Naive B cell (primary cell): ENCODE measurements at regions not wholly inside any gene's neighbourhood (a gene's known extent, or its start where the extent isn't known, plus 50 kb on each side); places are given as distances from the start of the nearest gene placed in this dataset.
A peak's percentile ranks its signal among the peaks of the same experiment; 100 is the strongest.

Source experiments
- ATAC-seq, 2 donors: fragments of 150-1000 bp; cut with Tn5 transposase; 2 replicates each; pipeline ENCODE4 v1.10.0; 2021; ENCODE audit warnings: low read depth in 2 of 2, mild to moderate bottlenecking in 2 of 2, moderate library complexity in 2 of 2
- DNase-seq: peaks from one replicate; pipeline ENCODE4 v3.0.0; 2022
- H3K27ac Mint-ChIP-seq, 6 donors: one replicate each; pipeline ENCODE4 v1.8.0; 2020 to 2022; ENCODE audit warnings: mild to moderate bottlenecking in 6 of 6, mixed read lengths in 6 of 6, moderate library complexity in 5 of 6, inconsistent platforms in 2 of 6
- H3K27me3 Mint-ChIP-seq, 3 donors: one replicate each; pipeline ENCODE4 v1.8.0; 2021 to 2022; ENCODE audit warnings: mixed read lengths in 3 of 3, mild to moderate bottlenecking in 1 of 3
- H3K36me3 Mint-ChIP-seq, 2 donors: one replicate each; pipeline ENCODE4 v1.8.0; 2020 to 2022; ENCODE audit warnings: mixed read lengths in 2 of 2, inconsistent platforms in 1 of 2, mild to moderate bottlenecking in 1 of 2
- H3K4me1 Mint-ChIP-seq, 3 donors: one replicate each; pipeline ENCODE4 v1.8.0; 2020 to 2022; ENCODE audit warnings: mixed read lengths in 3 of 3, inconsistent platforms in 1 of 3, mild to moderate bottlenecking in 1 of 3, moderate library complexity in 1 of 3
- H3K4me3 Mint-ChIP-seq, 8 donors: one replicate each; pipeline ENCODE4 v1.8.0; 2020 to 2022; ENCODE audit warnings: mild to moderate bottlenecking in 8 of 8, mixed read lengths in 8 of 8, moderate library complexity in 8 of 8, inconsistent platforms in 2 of 8
- H3K9me3 Mint-ChIP-seq, 7 donors: one replicate each; pipeline ENCODE4 v1.8.0; 2020 to 2022; ENCODE audit warnings: mixed read lengths in 7 of 7, mild to moderate bottlenecking in 5 of 7, inconsistent platforms in 2 of 7, moderate library complexity in 1 of 7

DNA sequence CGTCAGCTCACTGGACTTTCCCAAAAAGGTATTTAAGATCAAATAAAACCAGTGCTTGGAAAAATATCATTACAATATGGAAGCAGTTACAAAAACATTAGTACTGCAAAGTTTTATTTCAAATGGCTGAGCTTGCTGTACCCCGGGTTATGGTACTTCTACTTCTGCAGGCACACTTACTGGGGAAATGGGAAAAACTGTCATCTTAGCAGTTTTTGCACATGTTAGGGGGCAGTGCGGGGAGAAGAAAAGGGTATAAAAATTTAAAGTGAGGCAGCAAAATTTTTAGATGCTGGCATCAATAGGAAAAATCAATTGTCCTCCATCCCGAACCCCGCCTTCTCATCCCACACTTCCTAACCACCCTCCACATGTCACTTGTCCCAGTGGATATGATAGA, 133.4 kb downstream of the ATG4C start:
- no peak for ATAC-seq
- no peak overlapping the region for H3K27ac Mint-ChIP-seq
- peaks cover 0 to 61% (median 20%) of the 10 kb centered on the region in 3 donors for H3K27me3 Mint-ChIP-seq
- no peaks in the 10 kb centered on the region for H3K9me3 Mint-ChIP-seq
- no peak for DNase-seq
- no peak overlapping the region for H3K4me3 Mint-ChIP-seq
- H3K36me3 Mint-ChIP-seq: no peaks in the 10 kb centered on the region
- no peaks in the 10 kb centered on the region for H3K4me1 Mint-ChIP-seq

DNA sequence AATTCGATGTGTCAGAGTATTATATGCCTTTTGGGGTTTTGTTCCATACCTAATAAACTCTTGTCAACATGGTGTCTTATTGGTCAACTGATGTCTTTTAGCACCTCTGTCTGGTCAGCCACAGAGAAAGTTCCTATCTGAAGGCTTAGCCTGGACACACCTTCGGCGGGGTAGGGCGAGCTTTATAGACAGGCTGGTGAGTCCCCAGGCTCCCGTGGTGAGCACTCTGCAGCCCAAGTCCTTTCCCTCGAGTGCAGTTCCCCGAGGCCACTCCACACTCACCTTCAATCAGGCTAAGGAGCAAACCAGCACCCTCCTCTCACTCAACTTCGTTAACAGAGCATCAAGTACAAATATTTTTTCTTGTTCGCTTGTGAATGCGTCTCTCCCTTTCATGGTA, 133.9 kb downstream of the ATG4C start:
- no peak overlapping the region for H3K27ac Mint-ChIP-seq
- no peak for ATAC-seq
- no peaks in the 10 kb centered on the region for H3K4me1 Mint-ChIP-seq
- DNase-seq: no peak
- H3K4me3 Mint-ChIP-seq: no peak overlapping the region
- no peaks in the 10 kb centered on the region for H3K36me3 Mint-ChIP-seq
- H3K27me3 Mint-ChIP-seq: peaks cover 0 to 64% (median 20%) of the 10 kb centered on the region in 3 donors
- peaks cover 0 to 3% (median under 1%) of the 10 kb centered on the region in 7 donors for H3K9me3 Mint-ChIP-seq

- no peak overlapping the region for H3K27ac Mint-ChIP-seq
- H3K4me1 Mint-ChIP-seq: no peaks in the 10 kb centered on the region
- ATAC-seq (no peak), DNase-seq (no peak)
- H3K27me3 Mint-ChIP-seq: peaks cover 0 to 64% (median 17%) of the 10 kb centered on the region in 3 donors
- H3K4me3 Mint-ChIP-seq: no peak overlapping the region
- no peaks in the 10 kb centered on the region for H3K36me3 Mint-ChIP-seq
- peaks cover 0 to 9% (median 5%) of the 10 kb centered on the region in 7 donors for H3K9me3 Mint-ChIP-seq
Observed at GRCh38 chr1:62918700-62919099, 134.8 kb downstream of the ATG4C start.

GRCh38 chr1:62922006-62922405, 138.1 kb downstream of the ATG4C start:
- DNase-seq: no peak
- Mint-ChIP-seq H3K4me1 (no peaks in the 10 kb centered on the region), H3K4me3 (no peak overlapping the region), H3K27ac (peak overlapping the region in 1 of 6 donors; percentile 8), H3K36me3 (no peaks in the 10 kb centered on the region), H3K27me3 (peaks cover 14 to 57% (median 16%) of the 10 kb centered on the region in 3 donors), H3K9me3 (peaks cover 3 to 11% (median 7%) of the 10 kb centered on the region in 7 donors)
- ATAC-seq: no peak

- Mint-ChIP-seq H3K27me3 (peaks cover 17 to 45% (median 19%) of the 10 kb centered on the region in 3 donors), H3K4me3 (no peak overlapping the region), H3K27ac (no peak overlapping the region), H3K36me3 (no peaks in the 10 kb centered on the region), H3K9me3 (peaks cover 3 to 11% (median 7%) of the 10 kb centered on the region in 7 donors), H3K4me1 (no peaks in the 10 kb centered on the region)
- ATAC-seq (no peak), DNase-seq (no peak)
Observed at GRCh38 chr1:62924983-62925790, 141.3 kb downstream of the ATG4C start.

DNA sequence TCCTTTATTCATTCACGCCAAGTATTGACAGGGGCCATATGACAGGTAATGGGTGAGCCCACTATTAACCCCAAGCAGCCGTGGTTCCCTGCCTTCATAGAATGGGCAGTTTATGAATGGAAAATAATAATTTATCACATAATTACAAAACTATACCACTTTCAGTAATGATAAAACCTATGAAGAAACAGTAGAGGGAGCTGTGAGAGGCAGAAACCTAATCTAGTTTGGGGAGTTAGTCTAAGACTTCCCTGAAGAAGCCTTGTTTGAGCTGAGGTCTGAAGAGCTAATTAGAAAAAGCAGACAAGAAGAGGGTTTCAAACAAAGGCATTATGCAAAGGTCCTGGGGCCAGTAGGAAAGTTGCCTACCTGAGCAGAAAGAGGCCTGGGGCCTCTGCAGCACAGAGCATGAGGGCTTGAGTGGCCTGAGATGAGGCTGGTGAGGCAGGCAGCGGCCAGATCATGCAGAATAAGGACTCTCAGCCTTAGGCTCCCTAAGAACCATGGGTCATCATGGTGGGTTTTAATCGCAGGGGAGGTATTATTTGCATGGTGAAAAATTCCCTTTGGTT, 142.8 kb downstream of the ATG4C start:
- Mint-ChIP-seq H3K27ac (no peak overlapping the region), H3K4me3 (no peak overlapping the region), H3K27me3 (peaks cover 17 to 51% (median 19%) of the 10 kb centered on the region in 3 donors), H3K9me3 (peaks cover 3 to 11% (median 7%) of the 10 kb centered on the region in 7 donors), H3K4me1 (no peaks in the 10 kb centered on the region), H3K36me3 (no peaks in the 10 kb centered on the region)
- DNase-seq: no peak
- ATAC-seq: no peak

- Mint-ChIP-seq H3K4me3 (no peak overlapping the region), H3K27me3 (peaks cover 17 to 53% (median 28%) of the 10 kb centered on the region in 3 donors), H3K9me3 (peaks cover 0 to 5% (median 3%) of the 10 kb centered on the region in 7 donors), H3K36me3 (no peaks in the 10 kb centered on the region), H3K4me1 (no peaks in the 10 kb centered on the region), H3K27ac (no peak overlapping the region)
- DNase-seq (no peak), ATAC-seq (no peak)
Observed at GRCh38 chr1:62928885-62929284, 145.0 kb downstream of the ATG4C start.

GRCh38 chr1:62937634-62938296, 153.8 kb downstream of the ATG4C start:
- H3K27ac Mint-ChIP-seq: no peak overlapping the region
- H3K9me3 Mint-ChIP-seq: no peaks in the 10 kb centered on the region
- H3K36me3 Mint-ChIP-seq: no peaks in the 10 kb centered on the region
- H3K4me3 Mint-ChIP-seq: no peak overlapping the region
- no peaks in the 10 kb centered on the region for H3K4me1 Mint-ChIP-seq
- DNase-seq: no peak
- H3K27me3 Mint-ChIP-seq: peaks cover 28 to 30% (median 29%) of the 10 kb centered on the region in 3 donors
- ATAC-seq: no peak

GRCh38 chr1:62941780-62942179, 157.8 kb downstream of the ATG4C start:
- no peaks in the 10 kb centered on the region for H3K9me3 Mint-ChIP-seq
- H3K27ac Mint-ChIP-seq: no peak overlapping the region
- H3K27me3 Mint-ChIP-seq: peaks cover 17 to 44% (median 24%) of the 10 kb centered on the region in 3 donors

DNA sequence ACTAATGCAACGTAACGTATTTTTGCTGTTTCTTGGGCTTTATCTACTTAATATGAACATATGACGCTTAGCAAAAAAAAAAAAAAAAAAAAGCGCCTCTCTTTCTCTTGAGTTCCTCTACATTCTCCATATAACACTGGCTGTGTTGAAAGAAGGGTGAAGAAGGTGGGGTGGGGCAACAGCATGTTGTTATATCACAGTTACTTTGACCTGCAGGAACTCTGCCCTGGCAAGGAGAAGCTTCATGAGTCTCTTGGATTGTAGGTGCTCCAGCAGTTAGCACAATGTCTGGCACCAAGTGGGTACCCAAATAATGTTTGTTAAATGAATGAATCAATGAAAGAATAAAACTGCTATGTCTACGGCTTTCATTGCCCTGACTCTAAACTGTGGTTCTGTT, 162.6 kb downstream of the ATG4C start:
- Mint-ChIP-seq H3K36me3 (no peaks in the 10 kb centered on the region), H3K27me3 (peaks cover 16 to 58% (median 27%) of the 10 kb centered on the region in 3 donors), H3K27ac (no peak overlapping the region), H3K4me1 (no peaks in the 10 kb centered on the region), H3K9me3 (no peaks in the 10 kb centered on the region), H3K4me3 (no peak overlapping the region)
- DNase-seq: no peak
- ATAC-seq: no peak

More at GRCh38 chr1:62941780-62942179, 157.8 kb downstream of the ATG4C start:
- no peak for DNase-seq
- Mint-ChIP-seq H3K4me3 (no peak overlapping the region), H3K36me3 (no peaks in the 10 kb centered on the region), H3K4me1 (no peaks in the 10 kb centered on the region)
- no peak for ATAC-seq

GRCh38 chr1:62951428-62951827, 167.5 kb downstream of the ATG4C start:
- H3K4me1 Mint-ChIP-seq: no peaks in the 10 kb centered on the region
- H3K9me3 Mint-ChIP-seq: no peaks in the 10 kb centered on the region
- no peaks in the 10 kb centered on the region for H3K36me3 Mint-ChIP-seq
- no peak overlapping the region for H3K27ac Mint-ChIP-seq
- DNase-seq (no peak), ATAC-seq (no peak)
- peaks cover 33 to 50% (median 41%) of the 10 kb centered on the region in 3 donors for H3K27me3 Mint-ChIP-seq
- H3K4me3 Mint-ChIP-seq: no peak overlapping the region

DNA sequence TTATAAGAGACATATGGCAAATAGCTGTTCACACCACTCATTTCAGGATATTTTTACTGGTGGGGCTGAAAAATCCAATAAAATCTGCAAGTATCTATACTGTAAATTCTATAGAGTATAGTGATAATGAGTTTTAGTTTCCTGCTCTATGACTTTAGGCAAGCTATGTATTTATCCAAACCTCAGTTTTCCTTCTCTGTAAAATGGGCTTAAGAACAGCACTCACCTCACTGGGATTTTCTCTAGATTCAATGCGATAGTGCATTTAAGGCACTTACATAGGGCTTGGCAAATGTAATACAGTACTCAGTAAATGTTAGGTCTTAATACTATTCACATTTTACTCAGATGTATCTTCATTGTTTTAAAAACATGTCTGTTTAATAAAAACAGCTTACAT, 168.7 kb downstream of the ATG4C start:
- Mint-ChIP-seq H3K27me3 (peaks cover 37 to 48% (median 42%) of the 10 kb centered on the region in 3 donors), H3K9me3 (no peaks in the 10 kb centered on the region), H3K36me3 (no peaks in the 10 kb centered on the region), H3K27ac (no peak overlapping the region), H3K4me1 (no peaks in the 10 kb centered on the region), H3K4me3 (no peak overlapping the region)
- DNase-seq (no peak), ATAC-seq (no peak)

- Mint-ChIP-seq H3K27ac (no peak overlapping the region), H3K36me3 (no peaks in the 10 kb centered on the region), H3K9me3 (no peaks in the 10 kb centered on the region), H3K27me3 (peaks cover 36 to 42% (median 41%) of the 10 kb centered on the region in 3 donors), H3K4me1 (no peaks in the 10 kb centered on the region), H3K4me3 (no peak overlapping the region)
- DNase-seq (no peak), ATAC-seq (no peak)
Observed at GRCh38 chr1:62953633-62954032, 169.7 kb downstream of the ATG4C start.

GRCh38 chr1:62954758-62955157, 170.8 kb downstream of the ATG4C start:
- no peaks in the 10 kb centered on the region for H3K4me1 Mint-ChIP-seq
- no peaks in the 10 kb centered on the region for H3K9me3 Mint-ChIP-seq
- H3K4me3 Mint-ChIP-seq: no peak overlapping the region
- DNase-seq (no peak), ATAC-seq (no peak)
- H3K27me3 Mint-ChIP-seq: peaks cover 30 to 41% (median 30%) of the 10 kb centered on the region in 3 donors
- no peaks in the 10 kb centered on the region for H3K36me3 Mint-ChIP-seq
- no peak overlapping the region for H3K27ac Mint-ChIP-seq
